Stimulated activated naive CD8-positive, alpha-beta T cell treated with anti-CD3 and anti-CD28 coated beads, Interleukin-15, Interleukin-2, amounts not matched to agents 100 U/mL and 50 U/mL, for 24 hours (primary cell): ENCODE measurements at regions not wholly inside any gene's neighbourhood (a gene's known extent, or its start where the extent isn't known, plus 50 kb on each side); places are given as distances from the start of the nearest gene placed in this dataset.
"Not testable (repeated sequence)": the region's sequence is repeated elsewhere in the genome, so short reads cannot be mapped to it uniquely, and the experiment has no call there.

Experiments
- ATAC-seq: fragments of 150-1000 bp; cut with Tn5 transposase; one replicate; pipeline ENCODE4 v1.10.0; 2021
- DNase-seq: peaks from one replicate; pipeline ENCODE4 v3.0.0; 2021

DNA sequence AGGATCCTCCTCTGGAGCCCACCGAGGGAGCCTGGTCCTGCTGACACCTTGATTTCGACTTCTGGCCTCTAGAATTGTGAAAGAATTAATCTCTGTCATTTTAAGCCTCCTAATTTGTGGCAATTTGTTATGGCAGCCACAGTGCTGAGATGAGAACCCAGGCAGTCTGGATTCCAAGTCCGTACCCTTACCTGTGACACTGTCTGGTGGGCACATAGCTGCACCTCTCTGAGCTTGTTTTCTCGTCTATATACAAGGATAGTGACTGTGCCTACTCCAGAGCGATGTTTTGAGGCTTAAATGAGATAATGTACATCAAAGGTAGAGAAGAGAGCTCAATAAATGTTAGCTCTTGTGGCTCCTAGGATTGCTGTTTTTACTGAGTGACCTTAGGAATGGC is 128.4 kb upstream of the MPHOSPH6 start:
- ATAC-seq = no peak
- no peak for DNase-seq

DNA sequence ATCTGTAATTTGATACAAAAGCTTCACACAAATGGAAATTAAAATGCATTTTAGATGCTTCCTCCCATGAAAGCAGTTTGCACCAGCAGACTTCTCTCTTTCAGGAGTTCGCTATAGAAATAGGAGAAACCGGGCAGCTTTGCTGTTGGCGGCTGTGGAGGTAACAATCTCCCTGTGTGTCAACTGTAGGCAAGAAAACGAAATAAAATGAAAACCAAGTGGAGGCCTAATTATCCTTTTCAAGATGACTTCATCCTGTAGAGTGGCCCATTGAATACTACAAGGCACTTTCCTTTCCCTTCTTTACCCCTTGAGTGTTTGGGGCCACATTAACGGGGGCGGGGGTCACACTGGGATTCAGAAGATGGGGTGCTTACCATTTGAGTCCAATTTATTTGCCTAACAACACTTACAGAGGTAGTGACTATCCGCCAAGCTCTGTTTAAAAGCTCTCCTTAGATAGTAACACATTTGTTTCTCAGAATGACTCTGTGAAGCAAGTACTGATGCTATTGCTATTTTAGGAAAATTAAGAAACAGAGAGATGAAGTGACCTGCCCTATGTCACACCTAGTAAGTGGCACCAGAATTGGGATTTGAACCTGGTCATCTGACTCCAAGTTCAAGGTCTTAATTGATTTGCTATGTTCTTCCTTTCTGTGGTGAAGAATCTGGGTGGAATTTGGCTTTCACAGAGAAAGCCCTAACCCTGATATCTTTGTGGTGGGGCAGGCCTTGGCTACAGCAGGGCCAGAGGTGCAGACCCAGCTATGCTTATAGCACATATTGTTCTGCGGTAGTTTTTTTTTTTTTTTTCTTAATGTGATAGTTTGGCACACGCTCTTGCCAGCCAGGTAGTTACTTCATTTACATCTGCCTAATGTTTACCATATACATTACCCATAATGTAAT is 125.5 kb upstream of the MPHOSPH6 start:
- no peak for ATAC-seq

DNA sequence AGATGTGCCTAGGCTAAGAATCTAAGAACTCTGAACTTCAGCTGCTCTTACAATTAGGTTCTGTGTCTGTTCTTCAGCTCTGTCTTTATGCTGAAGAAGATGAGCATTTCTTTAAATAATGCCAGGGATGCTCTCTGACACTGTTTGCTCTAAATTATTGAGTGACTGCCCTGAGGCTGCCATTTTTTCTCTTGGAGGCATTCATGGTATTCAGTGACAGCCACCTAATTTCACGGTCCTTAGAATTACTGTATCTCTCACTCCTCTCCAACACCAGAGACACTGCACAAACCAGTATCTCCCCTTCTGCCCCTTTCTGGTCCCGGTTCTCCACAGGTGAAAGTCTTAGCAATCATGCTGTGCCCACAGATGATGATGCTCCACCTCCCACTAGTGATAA is 123.6 kb upstream of the MPHOSPH6 start:
- no peak for DNase-seq
- ATAC-seq = no peak

More for the DNA sequence above, 125.5 kb upstream of the MPHOSPH6 start:
- no peak for DNase-seq

DNA sequence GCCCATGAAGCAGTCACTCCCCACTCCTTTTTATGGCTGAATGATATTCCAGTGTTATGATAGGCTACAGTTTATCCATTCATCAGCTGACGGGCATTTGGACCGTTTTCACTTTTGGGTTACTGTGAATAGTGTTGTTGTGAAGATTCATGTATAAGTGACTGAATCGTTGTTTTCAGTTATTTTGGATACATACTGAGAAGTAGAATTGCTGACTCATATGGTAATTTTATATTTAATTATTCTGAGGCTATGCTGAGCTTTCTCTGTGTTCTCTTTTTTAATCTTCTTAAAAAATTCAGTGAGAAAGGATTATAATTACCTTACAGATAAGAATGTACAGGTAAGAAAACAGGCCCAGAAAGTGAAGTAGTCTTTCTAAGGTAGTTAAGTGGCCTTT is 117.9 kb upstream of the MPHOSPH6 start:
- DNase-seq = no peak
- ATAC-seq = no peak

DNA sequence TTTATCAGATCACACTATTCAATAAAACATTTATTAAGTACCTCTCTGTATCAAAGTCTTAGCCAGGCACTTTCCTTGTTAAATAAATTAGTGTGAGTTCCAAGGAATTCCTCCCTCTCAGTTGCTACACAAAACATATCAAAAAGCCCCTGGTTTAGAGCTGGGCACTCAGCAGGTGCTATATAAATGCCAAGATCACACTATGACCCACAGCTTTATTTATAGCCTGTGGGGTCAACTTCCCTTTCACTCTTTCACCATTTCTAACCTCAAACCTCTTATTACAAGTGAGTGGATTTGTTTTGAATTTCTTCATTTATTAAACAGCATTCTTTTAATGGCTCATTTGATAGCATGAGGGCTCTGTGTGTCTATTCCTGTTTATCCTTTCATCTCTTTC is 112.6 kb upstream of the MPHOSPH6 start:
- DNase-seq = no peak
- no peak for ATAC-seq

DNA sequence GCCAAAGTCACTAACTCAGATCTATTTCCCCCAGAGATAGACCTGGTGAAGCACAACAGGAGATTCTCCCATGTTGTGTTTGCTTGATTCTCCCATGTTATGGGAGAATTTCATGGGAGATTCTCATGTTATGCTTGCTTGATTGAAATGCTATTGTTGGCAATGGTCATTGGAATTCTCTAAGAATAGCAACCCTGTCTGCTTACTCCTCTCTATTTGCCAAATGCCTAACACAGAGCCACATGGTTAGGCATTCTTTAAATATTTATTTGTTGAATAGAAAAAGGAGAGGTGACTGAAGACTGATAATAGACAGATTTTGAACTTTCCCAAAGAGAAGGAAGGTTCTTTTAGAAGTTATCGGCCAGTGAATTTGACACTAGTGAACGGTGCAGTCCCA is 111.5 kb upstream of the MPHOSPH6 start:
- ATAC-seq = no peak

DNA sequence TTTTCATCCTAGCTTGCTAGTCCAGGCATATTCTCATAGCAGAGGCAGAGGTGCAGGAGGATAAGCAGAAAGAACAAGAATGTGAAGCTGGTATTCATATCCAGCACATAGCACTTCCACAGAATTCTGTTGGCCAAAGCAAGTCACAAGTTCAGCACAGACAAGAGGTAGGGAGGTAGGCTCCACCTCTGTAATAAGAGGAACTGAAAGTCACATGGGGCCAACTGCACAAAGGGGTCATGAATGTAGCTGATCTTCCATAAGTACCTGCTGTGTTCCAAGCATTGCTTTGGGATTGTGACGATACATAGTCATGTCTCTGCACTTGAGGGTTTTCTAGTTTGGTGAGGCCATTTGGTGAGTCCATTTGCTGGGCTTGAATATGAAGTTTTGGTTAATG is 110.8 kb upstream of the MPHOSPH6 start:
- ATAC-seq (no peak), DNase-seq (no peak)

More for the DNA sequence above, 111.5 kb upstream of the MPHOSPH6 start:
- DNase-seq = no peak

DNA sequence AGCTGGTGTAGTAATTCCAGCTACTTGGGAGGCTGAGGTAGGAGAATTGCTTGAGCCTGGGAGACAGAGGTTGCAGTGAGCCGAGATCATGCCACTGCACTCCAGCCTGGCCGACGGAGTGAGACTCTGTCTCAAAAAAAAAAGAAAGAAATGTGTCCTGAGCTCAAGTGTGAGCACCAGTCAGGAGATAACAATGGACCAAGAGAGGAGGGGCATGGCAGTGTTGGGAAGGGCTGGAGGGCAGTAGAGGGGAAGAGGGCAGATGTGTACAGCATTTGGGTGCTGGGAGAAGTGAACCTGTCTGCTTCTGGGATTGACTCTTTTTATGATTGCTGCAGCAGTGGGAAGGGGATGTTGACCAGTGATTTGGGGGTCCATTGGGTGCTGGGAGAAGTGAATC is 105.3 kb upstream of the MPHOSPH6 start:
- not testable (repeated sequence) for DNase-seq, ATAC-seq

DNA sequence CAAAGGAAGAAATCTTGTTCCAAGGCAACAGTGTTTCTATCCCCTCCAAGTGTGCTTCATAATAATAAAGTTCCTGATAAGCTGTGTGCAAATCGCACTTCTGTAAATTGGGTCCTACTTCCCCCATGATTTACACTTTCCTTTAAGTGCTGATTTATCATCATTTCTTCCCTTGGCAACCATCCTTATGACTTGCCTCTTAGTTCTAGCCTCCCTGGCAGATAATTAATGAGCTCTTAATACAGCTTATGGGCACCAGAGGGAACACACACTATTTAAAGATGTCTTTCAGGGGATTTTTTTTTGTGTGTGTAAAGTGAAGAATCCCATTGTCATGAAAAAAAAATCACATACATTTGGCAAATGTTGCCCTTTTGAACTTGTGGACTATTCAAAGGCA is 101.6 kb upstream of the MPHOSPH6 start:
- no peak for DNase-seq
- ATAC-seq = no peak

DNA sequence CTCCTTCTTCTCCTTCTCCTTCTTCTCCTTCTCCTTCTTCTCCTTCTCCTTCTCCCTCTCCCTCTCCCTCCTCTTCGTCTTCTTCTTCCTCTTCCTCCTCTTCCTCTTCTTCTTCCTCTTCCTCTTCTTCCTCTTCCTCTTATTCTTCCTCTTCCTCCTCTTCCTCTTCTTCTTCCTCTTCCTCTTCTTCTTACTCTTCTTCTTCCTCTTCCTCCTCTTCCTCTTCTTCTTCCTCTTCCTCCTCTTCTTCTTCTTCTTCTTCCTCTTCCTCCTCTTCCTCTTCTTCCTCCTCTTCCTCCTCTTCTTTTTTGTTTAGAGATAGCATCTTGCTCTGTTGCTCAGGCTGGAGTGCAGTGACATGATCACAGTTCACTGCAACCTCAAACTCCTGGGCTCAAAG is 97.7 kb upstream of the MPHOSPH6 start:
- DNase-seq, ATAC-seq: not testable (repeated sequence)

DNA sequence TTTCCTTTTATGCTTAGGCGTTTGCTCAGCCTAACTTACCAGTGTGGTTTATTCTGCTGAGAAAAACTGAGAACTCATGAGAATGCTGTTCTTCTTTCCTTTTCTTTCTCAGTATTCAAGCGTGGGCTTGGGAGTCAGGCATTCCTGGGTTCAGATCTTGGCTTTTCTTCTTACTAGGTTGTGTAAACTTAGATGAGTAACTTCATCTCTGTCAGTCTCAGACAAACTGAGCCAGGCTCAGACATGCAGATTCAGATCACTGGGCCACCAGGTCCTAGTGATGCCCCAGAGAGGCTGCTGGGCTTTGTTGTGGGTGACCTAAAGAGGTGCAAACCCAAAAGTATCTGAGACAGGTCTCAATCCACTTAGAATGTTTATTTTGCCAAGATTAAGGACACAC is 95.8 kb upstream of the MPHOSPH6 start:
- no peak for ATAC-seq
- no peak for DNase-seq

DNA sequence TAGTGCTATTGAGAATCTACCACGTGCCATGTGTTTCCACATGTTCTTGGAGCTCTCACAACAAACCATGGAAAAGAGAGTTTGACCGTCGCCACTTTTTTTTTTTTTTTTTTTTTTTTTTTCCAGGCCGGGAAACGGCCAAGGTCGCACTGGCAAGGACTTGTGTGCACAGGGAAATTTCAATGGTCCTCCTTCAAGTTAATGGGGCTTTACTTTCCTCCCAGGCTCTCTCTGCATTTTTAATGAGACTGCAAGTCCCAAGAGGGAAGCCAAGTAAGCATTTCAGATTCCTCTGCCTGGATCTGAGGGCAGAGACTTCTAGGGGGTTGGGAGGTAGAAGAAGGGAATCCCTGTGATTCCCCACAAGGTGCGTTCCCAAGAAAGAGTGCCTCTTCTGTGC is 94.7 kb upstream of the MPHOSPH6 start:
- no peak for ATAC-seq
- no peak for DNase-seq

DNA sequence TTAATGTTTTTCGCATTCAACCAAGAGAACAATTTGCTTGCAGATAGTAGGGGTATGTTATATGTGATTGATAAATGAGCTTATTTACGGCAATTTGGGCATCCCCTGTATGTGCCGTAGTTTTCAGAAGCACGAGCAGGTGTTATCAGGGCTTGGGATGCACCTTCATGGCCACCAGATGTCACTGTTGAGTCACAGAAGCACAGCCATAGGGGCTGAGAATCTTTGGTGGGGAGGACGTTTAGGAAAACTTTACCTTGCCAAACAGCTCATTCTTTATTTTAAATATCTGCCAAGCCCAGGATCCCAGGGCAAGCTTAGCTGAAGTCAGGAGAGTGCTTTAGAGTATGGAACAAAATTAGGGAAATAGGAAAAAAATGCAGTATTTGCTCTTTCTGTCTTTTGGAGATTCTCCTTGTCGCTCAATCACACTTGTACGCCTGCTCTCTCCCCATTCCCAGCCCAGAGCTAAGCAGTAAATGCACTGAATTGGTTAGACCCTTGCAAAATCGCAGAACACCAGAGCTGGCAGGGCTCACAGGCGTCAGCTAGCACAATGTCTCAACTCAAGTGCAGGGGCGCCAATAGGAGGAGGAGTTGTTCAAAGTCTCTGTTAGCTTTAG is 93.6 kb upstream of the MPHOSPH6 start:
- DNase-seq = peak; percentile 55
- ATAC-seq = peak; percentile 63

DNA sequence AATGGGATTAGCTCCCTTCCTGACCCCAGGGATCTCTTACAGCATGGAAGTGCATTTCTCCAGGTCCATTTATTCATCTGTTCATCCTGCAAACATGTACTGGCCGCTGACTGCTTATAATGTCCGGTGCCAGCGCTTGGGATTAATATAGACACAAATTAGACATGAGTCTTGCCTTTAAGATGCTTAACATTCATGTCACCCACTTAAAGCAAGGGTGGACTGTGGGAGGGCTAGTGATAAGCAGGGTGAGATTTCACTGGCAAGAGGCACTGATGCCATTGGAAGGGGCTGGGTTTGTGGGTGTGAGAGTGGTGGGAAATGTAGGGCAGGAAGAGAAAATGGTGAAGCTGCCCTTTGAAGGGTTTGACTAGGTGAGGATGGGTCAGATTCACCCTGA is 92.2 kb upstream of the MPHOSPH6 start:
- ATAC-seq = no peak

DNA sequence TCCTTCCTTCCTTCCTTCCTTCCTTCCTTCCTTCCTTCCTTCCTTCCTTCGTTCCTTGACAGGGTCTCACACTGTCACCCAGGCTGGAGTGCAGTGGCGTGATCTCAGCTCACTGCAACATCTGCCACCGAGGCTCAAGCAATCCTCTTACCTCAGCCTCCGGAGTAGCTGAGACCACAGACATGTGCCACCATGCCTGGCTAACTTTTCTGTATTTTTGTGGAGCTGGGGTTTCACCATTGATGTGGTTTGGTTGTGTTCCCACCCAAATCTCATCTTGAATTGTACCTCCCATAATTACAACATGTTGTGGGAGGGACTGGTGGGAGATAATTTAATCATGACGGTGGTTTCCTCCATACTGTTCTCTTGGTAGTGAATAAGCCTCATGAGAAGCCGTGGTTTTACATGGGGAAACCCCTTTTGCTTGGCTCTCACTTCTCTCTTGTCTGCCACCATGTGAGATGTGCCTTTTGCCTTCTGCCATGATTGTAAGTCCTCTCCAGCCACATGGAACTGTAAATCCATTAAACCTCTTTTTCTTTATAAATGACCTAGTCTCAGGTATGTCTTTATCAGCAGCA is 90.3 kb upstream of the MPHOSPH6 start:
- DNase-seq (no peak), ATAC-seq (no peak)

More for the DNA sequence above, 92.2 kb upstream of the MPHOSPH6 start:
- DNase-seq = no peak

DNA sequence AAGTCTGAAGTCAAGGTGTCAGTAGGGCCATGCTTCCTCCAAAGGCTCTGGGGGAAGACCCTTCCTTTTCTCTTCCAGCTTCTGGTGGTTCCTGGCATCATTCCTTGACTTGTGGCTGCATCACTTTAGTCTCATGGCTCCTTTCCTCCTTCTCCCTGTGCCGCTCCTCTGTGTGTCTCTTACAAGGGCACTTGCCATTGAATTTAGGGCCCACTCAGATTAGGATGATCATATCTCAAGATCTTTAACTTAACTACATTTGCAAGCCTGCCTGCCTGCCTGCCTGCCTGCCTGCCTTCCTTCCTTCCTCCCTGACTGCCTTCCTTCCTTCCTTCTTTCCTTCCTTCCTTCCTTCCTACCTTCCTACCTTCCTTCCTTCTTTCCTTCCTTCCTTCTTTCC is 89.7 kb upstream of the MPHOSPH6 start:
- ATAC-seq (no peak), DNase-seq (no peak)

DNA sequence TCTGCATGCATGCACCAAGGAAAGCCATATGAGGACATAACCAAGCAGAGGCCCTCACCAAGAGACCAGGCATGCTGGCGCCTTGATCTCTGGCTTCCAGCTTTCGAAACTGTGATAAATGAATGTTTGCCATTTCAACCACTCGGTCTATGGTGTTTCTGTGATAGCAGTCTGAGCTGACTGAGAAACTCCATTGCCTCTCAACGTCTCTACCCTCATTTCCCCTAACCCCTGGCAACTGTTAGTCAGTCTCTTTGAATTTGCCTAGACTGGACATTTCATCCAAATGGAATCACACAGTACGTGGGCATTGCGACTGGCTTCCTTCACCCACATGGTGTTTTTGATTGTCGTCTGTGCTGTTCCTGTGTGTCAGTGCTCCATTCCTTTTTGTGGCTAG is 88.0 kb upstream of the MPHOSPH6 start:
- no peak for DNase-seq
- ATAC-seq = no peak

DNA sequence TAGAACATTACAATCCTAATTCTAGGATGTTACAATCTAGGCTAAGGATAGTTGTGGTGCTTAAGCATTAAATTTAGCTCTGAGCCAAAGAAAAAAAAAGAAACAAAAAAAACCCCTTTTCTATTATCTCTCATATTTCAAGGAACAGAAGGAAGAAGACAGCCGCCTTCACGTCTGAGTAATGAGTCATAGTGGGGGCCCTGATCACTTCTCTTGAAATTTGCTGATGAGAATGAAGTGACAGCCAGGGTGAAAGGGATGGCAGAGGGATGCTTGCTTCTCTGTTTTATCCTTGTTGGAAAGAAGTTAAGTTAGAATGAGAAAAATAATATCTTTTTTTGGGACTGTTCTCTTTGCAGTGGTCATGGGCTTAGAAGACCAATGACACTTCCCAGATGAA is 82.6 kb upstream of the MPHOSPH6 start:
- no peak for ATAC-seq

DNA sequence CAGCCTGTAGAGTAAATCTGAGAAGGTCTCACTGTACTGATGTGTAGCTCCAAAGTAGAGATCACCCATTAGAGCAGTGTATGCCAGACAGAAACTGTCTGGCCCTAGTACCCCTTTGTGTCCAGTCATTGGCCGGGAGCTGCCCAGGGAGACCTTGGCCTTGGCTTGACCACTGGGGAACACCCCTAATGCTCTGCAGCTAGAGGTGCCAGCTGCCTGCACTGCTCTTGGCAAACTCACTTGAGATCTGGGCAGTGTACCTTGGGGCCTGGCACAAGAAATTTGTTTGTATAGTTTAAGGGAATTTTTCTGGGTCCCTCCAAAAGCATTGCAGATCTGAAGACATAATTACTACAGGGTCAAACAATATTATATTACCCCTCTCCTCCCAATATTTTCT is 78.7 kb upstream of the MPHOSPH6 start:
- DNase-seq (no peak), ATAC-seq (no peak)

More for the DNA sequence above, 82.6 kb upstream of the MPHOSPH6 start:
- DNase-seq = no peak

DNA sequence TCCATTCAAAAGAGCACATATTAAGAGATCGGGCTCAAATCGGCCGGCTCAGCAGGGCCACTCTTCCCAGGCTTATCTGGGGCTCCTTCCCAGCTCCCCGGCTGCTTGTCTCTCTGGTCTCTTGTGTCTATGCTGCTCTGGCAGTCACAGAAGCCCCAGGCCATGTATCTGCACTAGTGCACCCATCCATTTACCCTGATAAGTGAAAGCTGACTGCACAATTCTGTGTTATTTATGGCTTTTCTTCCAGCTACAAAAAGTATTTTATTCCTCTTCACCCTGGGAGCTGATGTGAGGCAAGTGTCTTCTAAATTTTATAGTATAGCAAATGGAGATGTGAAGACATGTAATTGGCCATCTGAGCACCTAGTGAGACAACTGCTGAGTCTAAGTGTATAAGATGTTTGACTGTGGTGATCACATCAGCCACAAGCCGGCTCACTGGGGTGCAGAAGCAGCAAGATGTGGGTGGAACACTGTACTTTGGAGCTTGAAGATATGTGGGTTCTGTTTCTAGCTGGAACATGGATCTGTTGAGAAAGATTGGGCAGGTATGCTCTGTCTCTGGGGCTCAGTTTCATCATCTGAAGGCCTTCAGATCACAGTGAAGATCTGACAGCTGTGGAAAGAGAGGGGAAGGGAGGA is 78.1 kb upstream of the MPHOSPH6 start:
- no peak for ATAC-seq
- no peak for DNase-seq

DNA sequence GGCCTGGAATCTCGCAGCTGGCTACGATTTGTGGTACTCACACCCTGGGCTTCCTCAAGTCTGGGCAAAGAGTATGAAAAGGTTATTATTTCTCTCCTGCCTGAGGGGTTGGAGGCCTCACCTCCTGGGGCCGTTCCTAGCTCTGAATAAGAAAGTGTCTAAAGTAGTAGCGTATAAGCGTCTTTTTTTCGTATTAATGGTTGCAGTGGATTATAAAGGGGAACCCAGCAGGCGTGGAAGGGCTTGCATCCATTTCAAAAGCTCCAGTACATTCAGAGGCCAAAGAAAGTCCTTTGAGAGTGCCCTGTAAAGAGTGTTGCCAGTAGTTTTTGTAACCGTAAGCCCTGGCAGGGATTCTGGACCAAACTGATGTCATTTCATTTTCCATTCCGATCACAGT is 72.2 kb upstream of the MPHOSPH6 start:
- DNase-seq (no peak), ATAC-seq (no peak)

DNA sequence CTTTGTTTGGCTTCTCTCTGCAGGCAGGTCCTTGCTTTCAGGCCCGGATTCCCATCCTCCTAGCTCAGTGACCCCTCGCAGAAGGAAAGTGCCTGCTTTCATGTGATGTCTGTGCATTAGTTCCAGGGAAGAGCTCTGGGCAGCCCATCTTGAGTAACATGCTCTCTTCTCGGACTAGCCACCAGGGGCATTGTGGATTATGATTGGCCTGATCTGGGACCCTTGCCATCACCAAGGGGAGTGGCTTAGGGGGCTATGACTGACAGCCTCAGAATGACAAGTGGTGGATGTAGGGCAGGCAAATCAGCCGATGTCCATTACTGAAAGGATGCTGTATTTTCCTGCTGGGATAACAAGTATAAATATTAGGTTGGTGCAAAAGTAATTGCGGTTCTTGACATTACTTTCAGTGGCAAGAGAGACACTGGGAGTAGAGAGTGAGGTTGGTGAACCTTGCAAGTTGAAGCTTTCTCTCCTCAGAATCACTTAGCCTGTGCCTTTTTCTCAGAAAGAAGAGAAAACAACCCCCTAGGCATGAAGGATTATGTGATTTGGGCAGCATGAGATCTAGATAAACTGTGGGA is 71.5 kb upstream of the MPHOSPH6 start:
- DNase-seq (no peak), ATAC-seq (no peak)
